Renal cortex interstitium (tissue), 11 donors: ENCODE measurements at regions not wholly inside any gene's neighbourhood (a gene's known extent, or its start where the extent isn't known, plus 50 kb on each side); places are given as distances from the start of the nearest gene placed in this dataset.

Experiments used
- DNase-seq, 11 donors: peaks; one replicate each; pipeline ENCODE4 v3.0.0-alpha.2; 2013; ENCODE audit warnings: low read depth in 9 of 11, low spot score in 4 of 11; ENCODE audit errors: extremely low read depth in 1 of 11

DNA sequence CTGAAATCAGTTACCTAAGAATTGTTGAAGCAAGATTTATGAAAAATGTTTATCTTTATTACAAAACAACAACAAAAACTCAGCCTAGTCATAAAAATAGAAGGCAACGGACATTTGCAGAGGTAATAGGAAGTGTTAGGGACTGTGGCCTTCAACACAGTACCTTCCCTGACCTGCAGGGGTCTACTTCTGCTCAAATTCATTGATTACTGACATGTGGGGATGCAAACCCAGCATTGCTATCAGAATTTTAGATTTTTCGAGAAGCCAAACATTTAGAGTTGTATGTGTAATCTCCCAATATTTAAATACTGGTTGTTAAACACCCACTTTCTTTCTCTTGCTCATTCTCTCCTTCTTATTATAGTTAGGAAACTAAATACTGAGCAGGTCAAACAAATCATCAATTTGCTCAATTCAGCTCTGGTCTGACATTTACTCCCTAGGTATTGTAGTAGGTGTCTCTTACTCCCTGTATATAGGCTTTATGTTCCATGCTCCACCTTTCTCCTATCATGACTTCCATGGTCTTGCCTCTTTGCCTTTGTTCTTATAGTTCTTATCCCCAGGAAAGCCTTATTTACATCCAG, 198.5 kb downstream of the UBE2E3 start:
- no peak for DNase-seq

DNA sequence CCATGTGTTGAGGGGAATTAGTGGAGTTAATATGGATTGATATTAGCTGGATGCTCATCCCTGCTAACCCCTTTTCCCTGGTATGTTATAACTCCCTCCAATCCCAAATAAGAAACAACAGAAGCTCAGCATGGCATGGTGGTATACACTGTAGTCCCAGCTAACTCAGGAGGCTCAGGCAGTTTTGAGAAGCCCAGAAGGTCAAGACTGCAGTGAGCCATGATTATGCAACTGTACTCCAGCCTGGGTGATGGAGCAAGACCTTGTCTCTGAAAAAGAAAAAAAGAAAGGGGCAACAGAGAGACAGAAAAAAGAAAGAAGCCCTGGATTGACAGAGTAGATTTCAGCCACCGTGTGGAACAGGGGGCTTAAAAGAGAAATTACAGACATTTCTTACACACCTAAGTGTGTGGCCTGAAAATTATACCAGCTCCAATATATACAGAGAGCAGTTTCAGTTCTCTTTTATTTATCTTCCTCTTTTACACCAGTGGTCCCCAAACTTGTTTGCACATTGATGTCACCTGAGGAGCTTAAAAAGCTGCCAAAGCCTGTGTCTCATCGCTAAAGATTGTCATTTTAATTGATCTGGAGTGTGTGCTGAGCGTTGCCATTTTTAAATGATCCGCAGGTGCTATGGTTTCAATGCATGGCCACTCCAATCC, 203.6 kb downstream of the UBE2E3 start:
- no peak for DNase-seq

DNA sequence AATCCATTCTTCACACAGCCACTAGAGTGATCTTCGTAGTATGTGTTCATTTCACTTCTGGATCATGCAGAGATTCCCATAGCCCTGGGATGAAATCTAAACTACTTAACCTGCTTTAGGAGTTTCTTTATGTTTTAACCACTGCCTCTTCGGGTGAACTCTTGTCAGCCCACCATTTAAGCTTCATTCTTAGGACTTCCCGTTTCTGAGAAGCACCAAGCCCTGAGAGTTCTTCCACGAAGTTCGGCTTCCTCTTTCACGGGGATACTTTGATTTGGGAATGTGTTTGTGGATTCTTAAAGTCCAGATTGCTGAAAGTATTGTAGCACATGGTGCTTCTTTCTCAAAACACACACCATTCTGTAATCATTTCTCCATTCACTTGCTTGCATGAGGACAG, 205.0 kb downstream of the UBE2E3 start:
- DNase-seq: no peak

DNA sequence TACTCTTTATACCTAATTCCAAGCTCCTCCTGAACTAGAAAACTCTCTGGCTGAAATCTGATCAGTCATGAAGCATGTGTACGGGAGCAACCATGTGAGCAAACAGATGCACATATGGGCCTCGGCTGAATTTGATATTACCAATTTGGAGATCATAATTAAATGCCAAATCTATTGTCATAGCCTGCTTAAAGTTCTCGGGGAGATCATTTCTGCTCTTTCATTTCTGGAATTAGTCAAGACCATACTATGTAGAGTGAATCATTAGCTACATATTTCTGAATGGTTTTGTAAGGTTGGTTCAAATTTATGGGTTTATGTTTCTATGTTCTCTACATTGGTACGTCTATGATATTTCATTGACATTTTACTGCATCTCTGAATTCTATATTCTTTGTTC, 205.5 kb downstream of the UBE2E3 start:
- DNase-seq: no peak

DNA sequence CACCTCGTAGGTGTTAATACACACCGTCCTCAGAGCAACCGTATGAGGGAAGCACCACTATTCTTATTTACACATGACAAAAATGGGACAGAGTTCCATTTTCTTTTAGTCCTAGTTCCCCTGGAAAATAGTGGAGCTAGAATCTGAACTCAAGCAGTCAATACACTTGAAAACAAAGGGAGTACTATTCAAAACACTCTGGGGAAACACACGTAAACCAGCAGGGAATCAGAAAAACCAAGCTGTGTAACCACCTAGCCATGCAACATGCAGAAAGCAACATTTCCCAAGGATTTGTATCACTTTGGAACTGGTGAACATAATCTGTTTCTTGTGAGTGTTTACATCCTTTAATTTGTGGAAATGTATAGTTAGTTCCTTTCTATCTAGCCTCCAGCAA, 208.2 kb downstream of the UBE2E3 start:
- no peak for DNase-seq

DNA sequence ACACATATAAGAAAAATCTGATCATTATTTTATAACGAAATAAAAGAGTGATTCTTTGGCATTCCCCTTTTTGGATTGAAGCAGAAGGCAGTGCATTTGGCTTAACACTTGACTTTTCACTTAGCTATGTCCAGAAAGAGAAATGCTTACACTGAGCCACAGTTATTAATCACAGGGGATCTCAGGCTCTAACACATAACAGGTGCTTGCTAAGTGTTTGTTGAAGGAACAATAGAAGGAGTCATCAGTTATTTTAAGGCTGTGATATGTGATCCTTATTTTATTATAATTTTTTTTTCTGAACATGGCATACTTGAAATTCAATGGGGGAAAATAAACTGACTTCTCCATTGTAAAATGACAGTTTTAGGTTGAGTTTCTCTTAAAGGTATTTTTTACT, 209.5 kb downstream of the UBE2E3 start:
- DNase-seq: no peak

DNA sequence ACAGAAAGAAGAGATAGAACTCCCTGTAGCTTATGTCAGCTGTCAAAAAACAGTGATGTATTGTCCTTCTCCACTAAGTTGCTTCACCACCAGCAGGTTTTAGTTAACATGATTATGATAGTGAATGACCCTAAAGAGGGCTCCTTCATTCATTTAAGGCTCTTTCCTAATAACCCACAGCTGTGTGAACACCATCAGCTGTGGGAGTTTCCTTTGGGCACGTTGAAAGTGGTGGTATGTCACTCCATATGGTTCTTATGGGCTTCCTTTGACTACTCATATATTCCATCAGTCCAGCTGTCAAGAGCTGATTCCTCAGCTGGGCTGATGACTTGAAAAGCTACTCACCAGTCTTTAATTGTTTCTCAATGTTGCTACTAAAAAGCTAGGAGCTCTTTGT, 210.3 kb downstream of the UBE2E3 start:
- no peak for DNase-seq

DNA sequence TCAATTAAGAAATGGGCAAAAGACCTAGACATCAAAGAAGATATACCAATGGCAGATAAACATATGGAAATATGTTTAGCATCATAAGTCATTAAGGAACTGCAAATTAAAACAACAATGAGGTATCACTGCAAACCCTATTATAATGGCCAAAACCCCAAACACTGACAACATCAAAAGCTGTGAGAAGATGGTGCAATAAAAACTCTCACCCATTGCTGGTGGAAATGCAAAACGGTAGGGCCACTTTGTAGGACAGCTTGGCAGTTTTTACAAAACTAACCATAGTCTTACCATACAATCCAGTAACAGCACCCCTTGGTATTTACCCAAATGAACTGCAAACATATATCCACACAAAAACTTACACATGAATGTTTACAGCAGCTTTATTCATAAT, 213.1 kb downstream of the UBE2E3 start:
- DNase-seq: no peak

DNA sequence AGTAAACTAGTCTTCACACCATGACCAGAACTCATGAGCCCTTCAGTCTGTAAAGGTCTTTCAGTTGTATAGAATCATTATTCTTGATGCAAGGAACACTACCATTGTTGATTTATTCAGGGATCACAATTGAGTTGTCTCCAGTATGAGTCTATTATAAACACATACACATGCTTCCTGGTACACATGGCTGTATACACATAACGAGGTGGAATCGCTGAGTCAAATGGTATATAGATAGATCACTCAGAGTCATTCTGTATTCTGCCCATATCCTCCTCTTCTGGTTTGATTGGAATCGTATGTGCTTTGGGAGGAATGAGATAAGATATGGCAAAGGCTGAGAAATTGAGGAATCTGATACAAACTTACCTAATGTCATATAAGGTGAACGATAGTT, 216.0 kb downstream of the UBE2E3 start:
- no peak for DNase-seq

DNA sequence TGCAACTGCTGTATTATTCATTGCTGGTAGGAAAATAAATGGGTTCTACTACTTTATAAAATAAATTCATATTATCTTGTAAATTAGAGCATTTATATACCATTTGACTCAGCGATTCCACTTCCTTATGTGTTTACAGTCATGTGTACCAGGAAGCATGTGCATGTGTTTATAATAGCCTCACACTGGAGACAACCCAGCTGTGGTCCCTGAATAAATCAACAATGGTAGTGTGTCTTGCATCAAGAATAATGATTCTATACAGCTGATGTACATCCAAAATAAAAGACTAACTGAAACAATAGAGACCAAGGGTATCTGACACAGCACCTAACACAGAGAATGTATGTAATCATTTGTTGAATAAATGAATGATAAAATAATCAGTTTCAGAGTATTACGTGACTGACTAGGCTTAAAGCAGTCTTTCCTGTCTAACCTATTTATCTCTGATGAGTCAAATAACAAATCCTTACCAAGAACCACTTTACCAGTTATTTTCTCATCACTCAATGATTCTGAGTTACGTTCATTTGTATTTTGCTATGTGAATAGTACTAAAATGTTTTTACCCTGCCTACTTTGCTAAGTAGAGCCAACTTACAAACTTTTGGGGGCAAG, 216.8 kb downstream of the UBE2E3 start:
- peak in 3 of 11 donors; percentile 15 to 50 (median 19) for DNase-seq

DNA sequence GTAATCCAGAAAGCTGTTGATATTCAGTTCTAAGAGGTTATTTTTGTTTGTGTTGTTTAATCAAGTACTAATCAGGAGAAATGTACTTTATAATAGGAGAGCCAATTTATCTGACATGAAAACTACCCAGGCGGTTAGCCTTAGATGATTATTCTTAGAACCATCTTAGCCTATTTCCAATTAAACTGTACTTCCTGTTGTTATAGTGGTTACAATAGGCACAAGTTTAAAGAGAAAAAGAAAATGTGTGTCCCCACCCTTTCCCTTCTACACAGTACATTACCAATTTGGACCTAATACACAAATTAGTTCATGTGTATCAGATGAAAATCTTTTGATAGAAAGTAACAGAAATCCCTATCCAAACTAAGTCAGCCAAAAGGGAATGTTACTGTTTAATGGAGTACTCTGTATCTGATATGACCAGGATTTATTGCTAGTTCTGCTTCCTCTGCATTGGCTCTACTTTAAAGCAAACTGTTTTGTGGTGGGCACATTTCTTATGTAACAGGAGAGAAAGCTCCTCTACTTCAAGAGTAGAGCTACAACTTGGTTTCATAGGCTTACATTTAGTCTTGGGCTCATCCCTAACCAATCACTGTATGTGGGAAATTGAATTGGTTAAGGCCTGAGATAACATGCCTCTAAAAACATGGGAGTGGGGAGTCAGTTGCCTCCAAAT, 217.9 kb downstream of the UBE2E3 start:
- no peak for DNase-seq

DNA sequence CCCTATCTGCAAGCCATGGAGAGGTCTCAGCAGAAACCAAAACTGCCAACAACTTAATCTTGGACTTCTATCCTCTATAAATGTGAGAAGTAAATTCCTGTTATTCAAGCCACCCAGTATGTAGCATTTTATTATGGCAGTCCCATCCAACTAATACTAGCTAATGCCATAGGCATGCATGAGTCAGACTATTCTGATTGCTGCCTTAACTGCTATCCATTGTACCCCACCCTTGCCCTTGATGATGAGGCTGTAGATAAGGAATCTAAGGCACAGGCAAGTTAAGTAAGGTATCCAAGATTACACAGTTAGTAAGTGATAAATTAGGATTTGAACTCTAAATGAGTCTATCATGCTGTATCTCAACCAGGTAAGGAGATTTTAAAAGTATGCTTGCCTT, 223.0 kb downstream of the UBE2E3 start:
- DNase-seq: no peak

DNA sequence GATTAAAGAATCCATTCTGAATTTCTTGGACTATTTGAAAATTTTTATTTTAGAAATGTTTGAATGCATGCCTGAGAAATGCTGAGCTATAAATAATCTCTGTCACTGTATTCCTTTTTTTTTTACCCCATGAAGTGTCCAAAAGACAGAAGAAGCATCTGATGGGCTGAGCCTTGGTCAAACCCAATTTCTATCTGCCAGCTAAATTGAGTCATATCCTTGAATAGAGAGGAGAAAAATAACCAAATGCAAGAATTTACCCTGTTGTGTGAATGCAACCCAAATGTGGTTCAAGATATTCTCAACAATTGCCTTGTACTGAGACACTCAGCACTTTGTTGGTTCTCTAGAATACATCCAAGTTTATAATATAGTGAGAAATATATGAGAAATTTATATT, 223.5 kb downstream of the UBE2E3 start:
- no peak for DNase-seq

DNA sequence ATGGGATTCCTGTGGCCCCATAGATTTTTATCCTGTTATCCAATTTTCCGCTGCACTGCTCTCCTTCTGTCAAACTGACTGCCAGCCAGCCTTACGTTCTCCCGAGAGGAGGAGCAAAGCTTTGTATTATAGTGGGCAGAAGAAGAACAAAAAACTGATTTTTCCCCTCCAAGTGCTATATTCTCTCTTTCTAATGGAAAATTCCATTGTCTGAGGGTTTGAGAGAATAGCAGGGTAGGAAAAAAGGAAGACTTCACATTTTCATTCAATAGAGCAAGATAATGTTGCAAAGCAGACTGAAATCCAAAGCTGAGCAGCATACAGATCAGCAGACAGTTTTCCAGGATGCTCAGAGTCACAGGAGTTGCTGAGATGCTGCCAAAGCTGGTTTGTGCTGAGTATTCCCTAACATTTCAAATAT, 238.0 kb downstream of the UBE2E3 start:
- DNase-seq: no peak

DNA sequence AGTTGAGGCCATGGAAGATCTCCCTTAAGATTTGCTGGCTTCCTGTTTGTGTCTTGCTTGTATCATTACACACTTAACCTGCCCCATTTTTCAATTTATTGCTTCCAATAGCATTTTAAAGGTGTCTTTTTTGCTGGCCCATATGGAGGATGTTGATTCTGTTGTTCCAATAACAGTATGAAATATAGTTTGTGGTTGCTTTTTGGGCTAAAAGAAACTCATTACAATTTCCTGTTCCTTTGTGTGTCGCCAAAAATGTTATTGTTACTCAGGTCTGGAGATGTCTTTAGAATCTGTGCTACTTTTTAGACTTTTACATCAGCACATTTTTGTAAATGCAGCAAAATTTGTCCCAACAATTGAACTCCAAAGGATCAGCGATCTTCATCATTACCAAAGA, 234.0 kb upstream of the ITGA4 start:
- DNase-seq: peak in 1 of 11 donors; percentile 22

DNA sequence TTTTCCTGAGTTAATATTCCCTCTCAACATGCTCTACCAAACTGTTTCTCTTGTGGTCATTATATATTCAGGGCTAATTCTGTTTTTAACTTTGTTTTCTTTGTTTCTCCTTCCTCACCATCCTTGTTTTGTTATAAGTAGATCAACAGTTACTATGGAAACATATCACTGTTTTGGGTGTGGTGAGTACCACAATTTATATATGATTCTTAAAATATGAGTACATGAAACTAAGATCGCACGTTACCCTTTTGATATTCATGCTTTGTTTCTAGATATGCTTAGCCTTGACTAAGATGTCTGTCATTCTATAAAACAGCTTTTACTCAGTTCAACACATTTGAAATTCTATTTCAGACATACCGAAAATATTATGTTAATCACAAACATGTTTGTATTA, 232.3 kb upstream of the ITGA4 start:
- DNase-seq: no peak

DNA sequence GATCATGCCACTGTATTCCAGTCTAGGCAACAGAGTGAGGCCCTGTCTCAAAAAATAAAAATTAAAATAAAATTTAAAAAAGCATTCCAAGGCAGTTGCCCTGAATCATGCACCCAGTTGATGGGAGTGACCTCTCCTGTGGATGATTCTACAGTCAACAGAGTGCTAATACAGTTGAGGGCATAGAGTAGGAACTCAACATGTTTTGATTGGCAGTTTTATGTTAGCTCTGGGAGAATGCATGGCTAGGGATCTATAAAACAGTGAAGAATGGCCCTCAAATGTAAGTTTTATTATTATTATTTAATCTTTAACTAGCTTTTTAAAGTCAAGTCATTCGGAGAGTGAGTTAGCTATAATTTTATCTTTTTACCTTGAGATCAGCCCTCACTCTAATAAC, 228.5 kb upstream of the ITGA4 start:
- no peak for DNase-seq

DNA sequence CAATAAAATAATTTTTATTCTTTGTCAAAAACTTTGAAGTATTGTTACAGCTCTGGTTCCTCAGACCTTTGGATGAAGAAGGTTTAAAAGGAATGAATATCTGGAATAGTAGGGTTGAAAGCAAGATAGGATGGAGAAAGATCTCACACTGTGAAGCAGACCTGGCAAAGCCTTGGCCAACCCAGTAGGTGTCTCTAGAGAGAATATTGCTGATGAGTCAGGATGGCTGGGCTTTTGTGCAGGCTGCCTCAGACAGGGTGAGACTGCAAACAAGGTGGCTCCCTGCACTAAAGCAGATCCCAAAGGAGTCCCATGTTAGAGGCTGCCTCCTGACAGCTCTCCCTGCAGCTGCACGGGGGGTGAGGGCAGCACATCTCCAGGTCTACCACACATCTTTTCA, 226.0 kb upstream of the ITGA4 start:
- DNase-seq: no peak

DNA sequence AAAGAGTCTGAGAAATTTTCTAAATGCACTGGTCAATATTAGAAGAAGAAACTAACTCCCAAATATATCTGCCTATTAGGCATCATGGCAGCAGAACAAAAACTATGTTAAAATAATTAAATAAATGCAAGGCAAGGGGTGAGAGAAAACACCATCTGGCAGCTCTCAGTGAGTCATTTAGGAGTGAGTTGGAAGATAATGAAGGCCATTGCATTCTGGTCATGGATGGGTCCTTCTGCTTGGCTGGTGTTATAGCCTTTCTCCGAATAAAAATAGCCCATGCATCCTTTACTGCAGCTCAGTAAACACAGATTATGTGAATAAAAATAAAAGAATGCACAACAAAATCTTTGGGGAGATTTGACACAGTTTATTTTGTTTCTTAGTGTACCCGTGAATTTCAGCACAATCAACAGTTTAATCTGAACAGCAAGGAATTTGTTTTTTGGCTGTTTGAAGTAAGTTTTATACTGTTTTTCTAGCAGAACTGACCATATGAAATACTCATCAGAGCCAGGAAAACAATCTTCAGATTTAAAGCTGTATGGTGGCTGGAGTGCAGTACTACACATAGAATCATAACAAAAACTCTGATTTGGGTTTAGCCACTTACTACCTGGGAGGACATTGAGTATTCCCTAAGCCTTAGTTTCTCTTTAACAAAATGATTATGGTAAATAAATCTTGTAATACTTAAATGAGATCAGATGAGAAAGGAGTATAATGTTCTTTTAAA, 225.1 kb upstream of the ITGA4 start:
- DNase-seq: no peak

DNA sequence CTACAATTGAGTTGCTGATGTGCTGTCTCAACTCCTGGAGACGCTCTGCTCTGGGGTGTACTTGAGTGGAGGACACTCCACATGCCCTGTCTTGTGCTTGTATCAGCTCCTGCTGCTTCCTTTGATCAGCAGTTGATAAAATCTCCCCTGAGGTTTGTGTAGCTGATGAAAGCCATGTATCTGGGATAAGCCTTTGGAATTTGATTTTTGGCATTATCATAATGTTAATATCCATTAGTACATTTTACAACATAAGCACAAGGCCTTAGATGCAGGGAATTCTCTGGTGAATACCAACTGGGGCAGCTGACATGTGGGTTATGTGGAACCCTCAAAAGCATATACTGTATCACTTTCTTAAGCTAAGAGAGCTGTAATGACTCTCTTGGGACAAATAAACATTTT, 222.7 kb upstream of the ITGA4 start:
- DNase-seq: no peak
